GM23248 (cell line): ENCODE measurements at regions not wholly inside any gene's neighbourhood (a gene's known extent, or its start where the extent isn't known, plus 50 kb on each side); places are given as distances from the start of the nearest gene placed in this dataset.

Experiments
- EZH2 ChIP-seq: fragments of 200-600 bp; sonication (generic); IDR thresholded peaks from 2 replicates; pipeline ENCODE4 v1.6.1; 2018; ENCODE audit warnings: antibody characterized with exemption, mild to moderate bottlenecking; ENCODE audit not compliant: insufficient read depth, poor library complexity, severe bottlenecking
- EZH2phosphoT487 ChIP-seq: fragments of 200-600 bp; sonication (generic); IDR thresholded peaks from 2 replicates; pipeline ENCODE4 v1.6.1; 2018; ENCODE audit warnings: antibody characterized with exemption, moderate library complexity, mild to moderate bottlenecking, low read depth; ENCODE audit not compliant: insufficient read depth

DNA sequence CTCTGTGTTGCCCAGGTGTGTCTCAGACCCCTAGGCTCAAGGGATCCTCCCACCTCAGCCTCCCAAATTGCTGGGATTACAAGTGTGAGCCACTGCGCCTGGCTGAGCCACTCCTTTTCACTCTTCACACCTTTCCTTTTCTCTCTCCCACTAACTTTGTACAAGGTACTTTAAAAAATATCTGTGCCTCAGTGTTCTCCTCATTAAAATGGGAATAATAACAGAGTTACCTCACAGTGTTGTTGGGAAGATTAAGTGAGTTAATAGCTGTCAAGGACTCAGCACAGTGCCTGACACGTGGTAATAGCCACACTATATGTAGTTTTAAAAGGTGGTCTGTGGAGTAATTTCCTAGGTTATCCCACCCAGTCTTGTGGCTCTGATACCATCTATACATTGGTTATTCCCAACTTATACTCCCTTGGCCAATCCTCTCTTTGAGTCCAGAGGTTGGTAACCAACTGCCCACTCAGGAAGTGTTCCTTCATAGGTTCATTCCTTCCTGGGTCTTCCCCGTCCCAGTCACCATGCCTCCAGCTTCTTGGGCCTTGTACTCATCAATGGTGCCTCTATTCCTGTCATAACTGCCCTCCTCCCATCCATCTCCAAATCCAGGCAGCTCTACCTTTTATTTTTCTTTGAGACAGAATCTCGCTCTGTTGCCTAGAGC, 78.6 kb upstream of the NAA20 start:
- no peak for TF ChIP-seq EZH2
- no peak for TF ChIP-seq EZH2phosphoT487
